NOMO-1 (cell line): ENCODE measurements at regions not wholly inside any gene's neighbourhood (a gene's known extent, or its start where the extent isn't known, plus 50 kb on each side); places are given as distances from the start of the nearest gene placed in this dataset.
"Not testable (repeated sequence)": the region's sequence is repeated elsewhere in the genome, so short reads cannot be mapped to it uniquely, and the experiment has no call there.

ENCODE experiments used
- DNase-seq, 2 experiments: peaks; one replicate each; lab custom pipeline; 2025; ENCODE audit not compliant: unreplicated experiment in 2 of 2; lab: John Stamatoyannopoulos, UW

DNA sequence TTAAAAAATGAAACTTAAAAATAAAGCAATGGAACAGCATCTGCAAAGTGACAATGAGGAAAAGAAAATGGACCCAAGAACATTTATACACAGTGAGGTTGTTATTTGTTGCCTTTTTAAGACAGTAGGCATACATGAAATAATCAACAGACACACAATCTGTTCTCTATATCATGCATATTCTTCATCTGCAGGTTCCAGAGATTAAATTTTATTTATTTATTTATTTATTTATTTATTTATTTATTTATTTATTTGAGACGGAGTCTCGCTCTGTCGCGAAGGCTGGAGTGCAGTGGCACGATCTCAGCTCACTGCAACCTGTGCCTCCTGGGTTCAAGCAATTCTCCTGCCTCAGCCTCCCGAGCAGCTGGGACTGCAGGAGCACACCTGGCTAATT is 114.4 kb upstream of the ATP2B1 start:
- not testable (repeated sequence) for DNase-seq

DNA sequence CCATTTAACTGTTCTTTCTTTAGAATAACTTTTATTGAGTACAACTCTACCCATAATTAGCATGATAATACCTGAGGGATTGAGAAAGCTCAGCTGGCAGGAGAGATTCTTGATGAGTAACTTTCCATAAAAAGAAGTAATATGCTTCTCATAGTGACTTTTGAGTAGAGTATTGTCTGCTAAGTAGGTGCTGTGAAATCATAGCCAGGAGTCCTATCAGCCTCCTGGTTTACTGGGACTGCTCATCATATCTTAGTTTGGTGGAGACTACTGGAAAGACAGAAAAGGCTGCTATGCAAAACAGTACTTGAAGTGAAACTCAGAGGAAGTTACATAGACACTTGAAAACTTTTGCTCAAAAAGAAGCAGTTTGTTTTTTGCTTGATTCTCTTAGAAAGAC is 113.3 kb upstream of the ATP2B1 start:
- no peak for DNase-seq

DNA sequence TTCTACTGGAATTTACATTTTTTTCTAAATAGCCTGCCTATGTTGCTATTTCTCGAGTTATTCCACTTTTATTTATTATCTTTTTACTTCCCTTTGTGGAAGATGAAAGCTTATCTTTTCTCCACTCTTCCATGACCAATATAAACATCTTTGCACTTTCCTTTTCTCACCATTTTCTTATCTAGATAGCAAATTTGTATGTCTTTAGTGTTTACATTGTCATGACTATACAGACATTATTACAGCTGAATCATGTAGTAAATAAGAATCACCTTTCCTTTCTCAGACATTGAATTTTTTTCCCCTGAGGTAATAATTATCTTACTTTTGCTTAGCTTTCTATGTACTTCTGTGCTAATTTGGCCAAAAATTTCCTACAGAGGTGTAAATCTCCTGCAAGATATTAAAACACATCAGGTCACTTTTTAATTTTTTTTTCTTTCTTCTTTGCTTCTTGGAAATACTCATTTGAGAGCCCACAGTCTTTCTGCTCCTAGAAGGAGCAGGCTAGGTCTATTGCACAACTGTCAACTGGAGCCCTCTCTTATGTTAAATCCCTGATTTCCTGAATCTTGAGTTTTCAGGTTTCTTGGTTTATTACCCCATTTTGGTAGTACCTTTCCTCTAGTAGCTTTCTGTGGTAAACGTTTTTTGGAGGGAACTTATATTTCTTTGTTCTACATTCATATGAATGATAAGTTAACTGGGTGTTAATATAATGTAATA is 109.0 kb upstream of the ATP2B1 start:
- DNase-seq: no peak

DNA sequence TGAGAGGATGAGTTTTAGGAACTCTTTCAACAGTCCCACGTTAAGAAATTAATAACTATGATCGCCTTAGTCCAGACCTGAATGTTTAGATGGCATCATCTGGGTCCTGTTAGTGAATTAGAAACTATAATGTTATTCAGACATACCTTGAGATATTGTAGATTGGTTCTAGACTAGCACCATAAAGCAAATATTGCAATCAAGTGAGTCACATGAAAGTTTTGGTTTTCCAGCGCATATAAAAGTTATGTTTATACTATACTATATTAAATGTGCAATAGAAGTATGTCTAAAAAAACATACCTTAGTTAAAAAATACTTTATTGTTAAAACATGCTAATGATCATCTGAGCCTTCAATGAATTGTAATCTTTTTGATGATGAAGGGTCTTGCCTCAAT is 106.6 kb upstream of the ATP2B1 start:
- no peak for DNase-seq

DNA sequence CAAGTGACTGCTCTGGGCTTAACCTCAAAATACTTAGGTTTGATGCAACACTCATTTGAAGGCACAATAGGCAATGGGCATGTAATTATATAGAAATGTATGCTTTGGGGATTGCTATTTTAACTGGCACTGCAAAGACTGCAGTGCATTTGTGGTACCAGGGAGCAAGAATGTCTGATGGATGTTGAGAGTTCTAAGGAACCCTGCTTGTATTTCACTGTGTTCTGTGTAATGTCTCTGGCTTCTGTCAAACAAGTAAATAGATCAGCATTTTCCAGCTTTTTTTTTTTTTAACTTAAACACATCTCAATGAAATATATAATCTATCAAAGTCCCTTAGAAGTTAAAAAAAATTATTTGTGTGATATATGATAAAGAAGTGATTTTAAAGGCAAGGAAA is 94.8 kb upstream of the ATP2B1 start:
- no peak for DNase-seq

DNA sequence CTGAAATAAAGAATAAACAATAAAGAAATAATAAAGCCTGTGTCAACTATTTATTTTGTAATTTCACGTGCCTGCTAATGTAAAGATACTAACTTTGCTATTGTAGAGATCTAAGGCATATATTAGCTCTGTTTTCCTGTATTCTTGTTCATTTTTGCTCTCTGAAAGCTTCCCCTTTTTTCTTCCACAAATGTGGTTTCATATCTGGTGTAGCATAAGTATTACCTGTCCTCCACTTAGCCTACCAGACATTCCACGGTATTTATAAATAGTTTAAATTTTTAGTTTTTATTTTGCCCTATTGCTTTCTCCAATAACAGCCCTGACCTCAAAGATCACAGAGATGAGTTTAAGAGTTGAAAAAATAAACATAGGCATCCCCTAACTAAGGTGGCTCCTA is 92.6 kb upstream of the ATP2B1 start:
- peak in 1 of 2 experiments; percentile 57 for DNase-seq

DNA sequence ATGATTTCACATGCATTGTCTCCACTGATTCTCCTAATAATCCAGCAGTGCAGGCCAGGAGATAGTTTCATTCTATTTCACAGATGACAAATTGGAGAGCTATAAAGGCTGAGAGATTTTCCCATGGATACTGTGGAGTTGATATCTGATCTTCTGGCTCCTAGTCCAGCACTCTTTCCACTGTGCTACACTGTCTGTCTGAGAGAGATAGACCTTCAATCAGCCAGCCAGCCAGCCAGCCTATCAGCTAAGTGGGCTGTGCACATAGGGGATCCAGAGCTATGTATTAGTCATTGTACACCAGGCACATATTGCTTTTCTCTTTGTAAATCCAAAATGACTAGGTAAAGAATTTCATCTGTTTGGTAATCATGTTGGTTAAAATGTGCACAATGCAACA is 91.8 kb upstream of the ATP2B1 start:
- DNase-seq: no peak

DNA sequence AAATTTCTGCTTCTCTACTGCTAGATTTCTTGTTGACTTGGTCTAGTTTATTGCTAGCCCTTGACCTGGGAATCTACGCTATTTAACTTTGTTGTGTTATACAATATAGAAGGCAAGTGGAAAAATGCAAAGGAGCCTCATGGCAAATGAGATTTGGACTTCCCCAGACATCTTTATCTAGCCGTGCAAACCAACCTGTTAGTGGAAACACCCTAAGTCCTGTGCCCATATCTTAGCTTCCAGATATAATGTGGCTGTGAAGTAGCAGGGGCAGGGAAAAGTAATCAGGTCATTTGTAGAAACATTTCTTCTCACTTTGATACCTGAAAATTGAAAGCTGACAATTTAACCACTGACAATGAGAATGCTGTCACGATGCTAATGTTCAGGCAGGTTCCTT is 90.7 kb upstream of the ATP2B1 start:
- no peak for DNase-seq

DNA sequence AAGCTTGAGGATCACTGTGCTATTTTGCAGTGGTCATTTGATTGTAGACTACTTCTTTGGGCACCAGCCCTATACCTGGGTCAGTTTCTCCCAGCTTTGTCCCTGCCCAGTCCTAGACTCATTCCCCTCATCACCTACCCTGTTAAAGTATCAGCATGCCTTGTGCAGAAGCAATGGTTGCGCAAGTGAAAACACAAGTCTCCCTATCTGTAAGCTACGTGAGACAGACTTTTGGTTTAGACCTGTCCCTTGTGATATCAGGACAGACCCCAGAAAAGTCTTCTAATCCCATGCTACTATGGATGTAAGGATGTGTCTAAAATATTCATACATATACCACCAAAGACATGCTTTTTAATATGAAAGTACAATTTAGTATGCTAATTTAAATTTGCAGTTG is 88.8 kb upstream of the ATP2B1 start:
- DNase-seq: no peak

DNA sequence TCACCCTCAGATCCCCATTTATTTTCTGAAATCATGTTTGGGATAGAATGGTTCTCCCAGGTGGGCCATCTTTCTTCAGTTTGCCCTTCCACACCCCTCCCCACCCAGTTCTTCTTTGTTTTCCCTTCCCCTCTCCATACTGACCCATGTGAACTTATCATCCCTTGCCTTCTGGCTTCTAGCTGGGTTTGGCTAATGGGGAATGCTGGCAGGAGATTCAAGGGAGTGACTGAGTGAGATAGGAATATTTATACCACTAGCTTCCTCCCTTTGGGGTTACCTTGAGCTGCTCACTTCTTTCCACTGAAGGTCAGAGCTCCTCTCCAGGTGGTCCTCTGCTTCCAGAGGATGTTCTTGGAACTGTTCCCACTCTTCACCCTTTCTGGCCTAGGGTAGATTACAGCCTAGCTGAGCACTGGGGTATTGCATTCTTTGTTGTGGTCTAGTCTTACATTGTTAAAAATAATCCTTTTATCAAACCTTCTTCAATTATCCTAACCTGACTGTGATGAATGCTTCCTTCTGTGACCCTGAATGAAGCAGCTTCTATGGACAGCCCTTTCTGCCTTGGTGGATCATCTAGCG is 88.3 kb upstream of the ATP2B1 start:
- no peak for DNase-seq

DNA sequence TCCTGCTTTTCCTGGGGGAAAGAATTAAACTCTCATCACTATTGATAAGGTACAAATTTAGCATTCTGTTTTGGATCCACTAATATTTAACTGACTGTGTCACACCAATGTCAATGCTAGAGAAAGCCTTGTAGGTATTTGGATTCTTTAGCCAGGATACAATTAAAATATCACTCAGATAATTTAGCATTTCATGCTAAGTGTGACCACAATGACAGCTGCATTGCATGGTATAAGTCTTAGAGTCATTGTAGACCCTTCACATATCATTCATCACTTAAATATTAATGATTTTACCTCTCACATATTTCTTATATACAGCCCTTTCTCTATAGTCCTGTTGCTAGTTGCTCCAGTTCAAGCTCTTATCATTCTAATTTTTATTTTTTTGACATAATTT is 85.3 kb upstream of the ATP2B1 start:
- DNase-seq: no peak

DNA sequence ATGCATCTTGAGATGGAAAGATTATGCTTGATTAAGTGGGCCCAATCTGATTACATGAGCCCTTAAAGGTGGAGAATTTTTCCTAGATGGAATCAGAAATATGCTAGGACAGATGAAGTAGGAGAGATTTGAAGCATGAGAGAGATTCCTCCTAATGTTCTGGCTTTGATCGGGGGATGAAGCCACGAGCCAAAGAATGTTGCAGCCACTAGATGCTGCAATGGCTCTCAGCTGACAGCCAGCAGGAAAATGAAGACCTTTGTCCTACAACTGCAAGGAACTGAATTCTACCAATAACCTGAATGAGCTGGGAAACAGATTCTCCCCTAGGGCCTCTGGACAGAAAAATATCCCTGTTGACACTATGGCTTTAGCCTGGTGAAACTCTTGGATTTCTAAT is 82.6 kb upstream of the ATP2B1 start:
- no peak for DNase-seq

DNA sequence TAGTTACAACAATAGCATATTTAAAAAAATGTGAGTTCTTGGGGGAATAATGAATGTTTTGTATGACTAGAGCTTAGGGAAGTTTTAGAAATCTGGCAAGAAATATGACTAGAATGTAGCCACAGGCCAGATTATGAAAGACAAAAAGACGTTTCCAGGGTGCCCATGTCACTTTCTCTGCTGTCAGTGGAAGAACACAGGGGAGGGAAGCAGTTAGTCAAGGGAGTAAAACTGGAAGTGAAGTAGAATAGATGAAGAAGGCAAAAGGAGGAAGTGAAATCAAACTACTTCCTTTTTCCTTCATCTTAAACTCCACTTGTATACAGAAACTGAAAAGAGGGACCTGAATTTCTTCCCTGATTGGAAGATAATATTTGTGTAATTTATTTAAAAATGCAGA is 81.2 kb upstream of the ATP2B1 start:
- peak; percentile 86 to 98 for DNase-seq

DNA sequence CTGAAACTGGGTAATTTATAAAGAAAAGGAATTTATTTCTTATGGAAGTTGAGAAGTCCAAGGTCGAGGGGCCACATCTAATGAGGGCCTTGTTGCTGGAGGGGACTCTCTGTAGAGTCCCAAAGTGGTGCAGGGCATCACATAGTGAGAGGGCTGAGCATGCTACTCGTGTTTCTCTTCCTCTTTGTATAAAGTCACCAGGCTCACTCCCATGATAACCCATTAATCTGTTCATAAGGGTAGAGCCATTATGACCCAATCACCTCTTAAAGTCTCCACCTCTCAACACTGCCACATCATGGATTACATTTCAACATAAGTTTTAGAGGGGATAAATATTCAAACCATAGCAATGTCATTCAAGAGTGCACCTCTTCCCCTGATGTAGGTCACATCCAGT is 79.1 kb upstream of the ATP2B1 start:
- DNase-seq: peak in 1 of 2 experiments; percentile 49

DNA sequence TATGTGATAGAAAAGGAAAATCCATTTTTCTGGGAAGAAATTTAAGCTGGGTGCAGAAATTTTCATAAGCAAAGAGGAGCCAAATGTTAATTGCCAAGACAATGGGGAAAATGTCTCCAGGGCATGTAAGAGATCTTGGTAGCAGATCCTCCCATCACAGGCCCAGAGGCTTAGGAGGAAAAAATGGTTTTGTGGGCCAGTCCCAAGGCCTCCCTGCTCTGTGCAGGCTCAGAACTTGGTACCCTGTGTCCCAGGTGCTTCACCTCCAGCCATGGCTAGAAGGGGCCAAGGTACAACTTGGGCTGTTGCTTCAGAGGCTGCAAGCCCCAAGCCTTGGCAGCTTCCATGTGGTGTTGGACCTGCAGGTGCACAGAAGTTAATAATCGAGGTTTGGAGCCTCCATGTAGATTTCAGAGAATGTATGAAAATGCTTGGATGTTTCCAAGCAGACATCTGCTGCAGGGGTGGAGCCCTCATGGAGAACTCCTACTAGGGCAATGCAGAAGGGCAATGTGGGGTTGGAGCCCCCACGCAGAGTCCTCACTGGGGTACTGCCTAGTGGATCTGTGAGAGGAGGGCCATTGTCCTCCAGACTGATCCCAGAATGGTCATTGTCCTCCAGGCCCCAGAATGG is 77.7 kb upstream of the ATP2B1 start:
- no peak for DNase-seq

DNA sequence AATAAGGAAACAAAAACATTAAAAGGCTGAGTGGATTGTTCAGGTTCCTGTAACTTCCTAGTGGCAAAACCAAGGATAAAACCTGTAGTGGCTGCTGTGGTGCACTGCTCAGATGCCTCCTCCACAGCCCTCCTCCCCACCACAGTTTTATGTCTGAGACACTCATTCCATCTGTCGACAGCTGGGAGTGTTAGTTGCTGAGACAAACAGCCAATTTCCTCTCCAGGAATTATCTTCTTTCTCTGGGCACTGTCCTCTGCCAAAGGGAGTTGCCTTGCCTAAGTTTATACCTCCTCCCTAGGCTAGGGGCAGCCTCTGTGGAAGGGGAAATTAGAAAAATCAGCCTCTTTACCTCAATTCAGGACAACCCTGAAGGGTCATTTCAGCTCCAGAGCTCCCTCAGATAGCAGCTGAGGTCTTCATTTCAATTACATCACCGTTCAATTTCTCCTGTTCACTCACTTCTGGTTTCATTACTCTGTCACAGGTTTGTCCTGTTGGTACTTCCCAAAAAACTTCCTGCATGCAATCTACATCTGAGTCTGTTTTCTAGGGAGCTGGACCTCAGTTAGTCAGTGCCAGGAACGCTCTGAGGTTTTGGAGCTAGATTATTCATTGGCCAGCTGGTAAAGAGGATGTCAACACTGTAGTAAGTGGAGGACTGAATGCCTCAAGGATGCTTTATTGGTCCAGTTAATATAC is 74.9 kb upstream of the ATP2B1 start:
- peak in 1 of 2 experiments; percentile 22 for DNase-seq

DNA sequence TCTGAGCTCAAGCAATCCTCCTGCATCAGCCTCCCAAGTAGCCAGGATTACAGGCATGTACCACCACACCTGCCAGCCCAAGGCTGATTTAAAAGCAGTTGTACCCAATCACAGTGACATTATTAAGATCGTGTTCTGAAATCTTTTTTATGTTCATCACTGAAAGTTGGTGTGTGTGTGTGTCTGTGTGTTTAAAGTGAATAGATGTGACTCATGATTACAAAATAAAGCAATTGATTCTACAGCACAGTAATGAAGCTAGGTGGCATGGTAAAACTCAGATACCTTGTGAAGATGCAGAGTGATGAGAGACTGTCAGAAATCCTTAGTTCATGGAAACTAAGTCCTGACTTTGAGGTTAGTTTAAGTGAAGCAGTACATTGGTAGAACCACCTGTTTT is 74.2 kb upstream of the ATP2B1 start:
- DNase-seq: no peak

DNA sequence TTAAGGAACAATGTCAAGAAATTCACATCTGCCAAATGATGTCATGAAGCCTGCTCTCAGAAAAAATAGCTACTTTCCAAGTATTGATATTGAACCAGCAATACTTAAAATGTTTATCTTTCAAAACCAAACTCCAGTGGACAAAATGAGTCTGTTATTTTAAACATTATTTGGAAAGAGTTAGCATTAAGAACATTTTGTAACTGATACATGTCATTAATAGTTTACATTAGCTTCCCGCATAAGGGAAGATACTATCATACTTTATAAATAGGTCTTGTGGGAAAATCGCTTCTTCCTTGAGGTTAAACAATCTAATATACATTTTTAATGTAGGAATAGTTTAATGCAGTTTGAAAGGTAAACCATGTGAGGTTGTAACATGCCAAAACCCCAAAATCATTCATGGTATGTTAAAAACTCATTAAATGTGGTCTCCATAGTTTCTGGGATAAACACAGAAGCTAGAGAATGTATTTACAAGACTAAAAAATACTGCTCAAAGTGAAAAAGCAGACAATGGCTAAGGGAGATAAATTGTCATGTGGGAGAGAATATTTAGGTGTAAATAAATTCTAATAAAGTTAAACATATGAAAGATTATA is 73.4 kb upstream of the ATP2B1 start:
- no peak for DNase-seq

DNA sequence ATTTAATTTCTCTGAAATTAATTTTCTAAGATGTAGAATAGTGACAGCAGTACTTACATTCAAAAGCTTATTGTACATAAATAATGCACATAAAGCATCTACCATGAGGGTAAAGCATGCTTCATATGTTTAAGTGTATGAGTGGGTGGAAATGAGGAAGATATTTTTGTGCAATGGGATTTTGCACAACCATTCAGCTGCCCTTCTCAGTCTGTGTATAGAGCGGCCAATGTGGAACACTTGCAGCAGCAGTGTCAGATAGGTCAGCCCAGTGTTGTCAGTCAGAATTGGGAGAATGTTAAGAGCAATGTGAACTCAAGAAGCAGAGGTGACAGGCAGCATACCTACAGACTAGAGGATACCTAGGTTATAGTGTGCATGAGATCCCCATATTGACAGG is 72.5 kb upstream of the ATP2B1 start:
- DNase-seq: peak in 1 of 2 experiments; percentile 69

DNA sequence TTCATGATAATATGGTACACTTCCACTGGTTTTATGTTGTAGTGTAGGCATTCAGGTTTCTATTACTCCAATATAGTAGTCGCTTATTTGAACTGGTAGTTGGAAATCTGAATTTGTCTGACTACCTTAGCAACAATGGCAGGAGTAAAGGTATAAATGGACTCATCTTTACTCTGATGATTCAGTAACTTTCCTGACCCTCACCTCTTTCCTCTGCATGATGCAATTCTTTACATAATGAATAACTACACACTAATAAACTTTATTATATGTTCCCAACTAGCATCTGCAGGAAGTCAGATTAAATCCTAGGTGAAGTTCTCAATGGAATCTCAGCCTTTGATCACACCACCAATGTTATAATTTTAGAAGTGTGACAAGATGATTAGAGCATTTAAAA is 70.5 kb upstream of the ATP2B1 start:
- no peak for DNase-seq

DNA sequence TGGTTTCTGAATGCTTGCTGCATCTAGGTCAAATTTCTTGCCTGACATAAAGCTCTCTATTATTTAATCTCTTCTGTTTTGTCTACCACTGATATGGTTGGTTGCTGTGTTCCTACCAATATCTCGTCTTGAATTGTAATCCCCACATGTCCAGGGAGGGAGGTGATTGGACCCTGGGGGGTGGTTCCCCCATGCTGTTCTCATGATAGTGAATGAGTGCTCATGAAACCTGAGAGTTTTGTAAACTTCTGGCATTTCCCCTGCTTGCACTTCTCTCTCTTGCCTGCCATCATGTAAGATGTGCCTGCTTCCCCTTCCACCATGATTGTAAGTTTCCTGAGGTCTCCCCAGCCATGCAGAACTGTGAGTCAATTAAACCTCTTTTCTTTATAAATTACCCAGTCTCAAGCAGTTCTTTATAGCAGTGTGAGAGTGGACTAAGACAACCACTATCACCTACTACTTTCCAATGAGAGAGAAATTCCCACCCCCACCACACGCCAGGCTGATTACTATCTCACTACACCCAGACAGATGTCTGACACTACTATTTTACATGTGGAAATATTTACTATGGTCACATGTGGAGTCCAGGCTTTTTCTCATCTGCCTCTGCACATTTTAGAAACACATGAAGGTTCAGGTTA is 69.2 kb upstream of the ATP2B1 start:
- DNase-seq: no peak
